Tibial nerve (tissue), 3 donors: ENCODE measurements at regions not wholly inside any gene's neighbourhood (a gene's known extent, or its start where the extent isn't known, plus 50 kb on each side); places are given as distances from the start of the nearest gene placed in this dataset.

Source experiments
- CTCF ChIP-seq, 5 experiments: fragments of 200-600 bp in 3 of 5; fragments of 450-650 bp in 2 of 5; sonication (generic) in 3 of 5; IDR thresholded peaks; one replicate each; pipeline ENCODE4 v1.5.1; 2016 to 2019; ENCODE audit warnings: antibody characterized with exemption in 5 of 5, mild to moderate bottlenecking in 3 of 5, moderate library complexity in 2 of 5
- POLR2A ChIP-seq, 2 donors: fragments of 450-650 bp; IDR thresholded peaks; one replicate each; pipeline ENCODE4 v1.6.1; 2017; ENCODE audit warnings: antibody characterized with exemption in 2 of 2, mild to moderate bottlenecking in 2 of 2, moderate library complexity in 2 of 2

DNA sequence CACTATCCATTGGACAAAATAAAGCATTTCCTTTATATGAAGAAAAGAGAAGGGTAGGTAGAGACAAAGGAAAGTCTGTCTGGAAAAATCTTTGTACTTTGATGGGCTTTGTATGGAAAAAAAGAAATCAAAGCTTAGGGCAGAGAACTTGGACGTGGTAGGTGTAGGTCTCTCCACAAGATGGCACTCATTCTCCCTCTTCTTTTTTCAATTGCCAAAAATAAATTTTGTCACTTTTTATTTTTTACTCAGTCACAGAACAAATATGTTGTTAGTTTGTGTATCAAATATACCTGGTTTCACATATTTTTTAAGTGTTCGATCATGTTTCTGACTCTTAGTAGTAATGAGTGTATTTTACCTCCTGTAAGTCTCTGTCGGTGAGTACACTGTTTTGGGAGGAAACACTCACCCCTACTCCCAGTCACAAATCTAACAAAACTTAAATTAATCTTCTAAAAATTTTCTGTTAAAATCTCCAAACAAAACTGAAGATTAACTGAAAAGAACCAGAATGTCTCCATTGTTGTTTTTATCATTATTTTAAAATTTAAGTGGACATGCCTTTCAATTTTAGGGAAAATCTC lies 415.8 kb upstream of the GOLIM4 start:
- TF ChIP-seq CTCF (IDR thresholded peaks at IDR 0.05) (peak in 1 of 5 experiments; percentile 19), POLR2A (IDR thresholded peaks at IDR 0.05) (no peak)
